DND-41 (cell line): ENCODE measurements at regions not wholly inside any gene's neighbourhood (a gene's known extent, or its start where the extent isn't known, plus 50 kb on each side); places are given as distances from the start of the nearest gene placed in this dataset.

Source experiments
- EZH2 ChIP-seq: IDR thresholded peaks from 3 replicates; pipeline ENCODE4 v1.6.1; 2012; ENCODE audit warnings: borderline replicate concordance, low read depth, mild to moderate bottlenecking, moderate library complexity, low read length, inconsistent platforms; ENCODE audit not compliant: severe bottlenecking
- TF ChIP-seq, protein P1 (sequence below): IDR thresholded peaks from 2 replicates; pipeline ENCODE4 v1.5.1; 2012; ENCODE audit warnings: borderline replicate concordance, low read length, moderate library complexity, mild to moderate bottlenecking; ENCODE audit not compliant: poor library complexity, severe bottlenecking; ENCODE audit errors: extremely low read depth

DNA sequence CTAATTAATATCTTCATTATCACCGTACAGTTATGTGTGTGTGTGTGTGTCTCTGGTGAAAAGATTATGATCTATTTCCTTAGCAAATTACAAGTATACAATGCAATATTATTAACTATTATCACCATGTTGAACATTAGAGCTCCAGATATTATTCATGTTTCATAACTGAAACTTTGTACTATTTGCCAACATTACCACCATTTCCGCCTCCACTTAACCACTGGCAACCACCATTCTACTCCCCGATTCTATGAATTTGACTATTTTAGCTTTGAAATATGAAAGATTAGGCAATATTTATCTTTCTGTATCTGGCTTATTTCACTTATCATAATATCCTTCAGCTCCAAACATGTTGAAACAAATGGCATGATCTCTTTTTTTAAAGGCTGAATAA, 717.9 kb downstream of the ARAP2 start:
- TF ChIP-seq, protein P1, sequence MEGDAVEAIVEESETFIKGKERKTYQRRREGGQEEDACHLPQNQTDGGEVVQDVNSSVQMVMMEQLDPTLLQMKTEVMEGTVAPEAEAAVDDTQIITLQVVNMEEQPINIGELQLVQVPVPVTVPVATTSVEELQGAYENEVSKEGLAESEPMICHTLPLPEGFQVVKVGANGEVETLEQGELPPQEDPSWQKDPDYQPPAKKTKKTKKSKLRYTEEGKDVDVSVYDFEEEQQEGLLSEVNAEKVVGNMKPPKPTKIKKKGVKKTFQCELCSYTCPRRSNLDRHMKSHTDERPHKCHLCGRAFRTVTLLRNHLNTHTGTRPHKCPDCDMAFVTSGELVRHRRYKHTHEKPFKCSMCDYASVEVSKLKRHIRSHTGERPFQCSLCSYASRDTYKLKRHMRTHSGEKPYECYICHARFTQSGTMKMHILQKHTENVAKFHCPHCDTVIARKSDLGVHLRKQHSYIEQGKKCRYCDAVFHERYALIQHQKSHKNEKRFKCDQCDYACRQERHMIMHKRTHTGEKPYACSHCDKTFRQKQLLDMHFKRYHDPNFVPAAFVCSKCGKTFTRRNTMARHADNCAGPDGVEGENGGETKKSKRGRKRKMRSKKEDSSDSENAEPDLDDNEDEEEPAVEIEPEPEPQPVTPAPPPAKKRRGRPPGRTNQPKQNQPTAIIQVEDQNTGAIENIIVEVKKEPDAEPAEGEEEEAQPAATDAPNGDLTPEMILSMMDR = no peak
- TF ChIP-seq EZH2 = no peak
